A673 (cell line): ENCODE measurements at regions not wholly inside any gene's neighbourhood (a gene's known extent, or its start where the extent isn't known, plus 50 kb on each side); places are given as distances from the start of the nearest gene placed in this dataset.

Experiments used
- BruUV-seq: library from RNA; stranded (reverse); fragments of 400-500 nt; replicated peaks from 2 replicates; lab custom pipeline; 2021; lab: Mats Ljungman, UMichigan
- CTCF ChIA-PET: fragments of 300-600 bp; sonication (Branson Sonifier 250); formaldehyde crosslinking; loops from one replicate; lab custom pipeline; 2022; ENCODE audit warnings: antibody characterized with exemption; lab: Charles Lee
- POLR2A ChIA-PET: fragments of 300-600 bp; sonication (Branson Sonifier 250); formaldehyde crosslinking; loops from one replicate; lab custom pipeline; 2022; ENCODE audit warnings: antibody characterized with exemption; ENCODE audit not compliant: low non-redundant PET; lab: Charles Lee
- DNase-seq: peaks from one replicate; pipeline ENCODE4 v3.0.0-alpha.2; 2015; ENCODE audit warnings: low spot score
- H3K27ac ChIP-seq: fragments of 200-600 bp; sonication (generic); 2 replicates; pipeline ENCODE4 v1.5.1; 2016; ENCODE audit warnings: mixed run types, low read depth, mild to moderate bottlenecking, mixed read lengths, antibody characterized with exemption, low read length; ENCODE audit not compliant: poor library complexity, severe bottlenecking
- H3K27me3 ChIP-seq: fragments of 200-600 bp; sonication (generic); replicated peaks from 2 replicates; pipeline ENCODE4 v1.6.1; 2017; ENCODE audit warnings: mixed run types, low read depth, mild to moderate bottlenecking, mixed read lengths, antibody characterized with exemption, low read length; ENCODE audit not compliant: insufficient read depth, poor library complexity
- H3K36me3 ChIP-seq: fragments of 200-600 bp; sonication (generic); 2 replicates; pipeline ENCODE4 v1.6.1; 2016; ENCODE audit warnings: mixed run types, mild to moderate bottlenecking, mixed read lengths, antibody characterized with exemption, low read length; ENCODE audit not compliant: insufficient read depth, poor library complexity, severe bottlenecking
- H3K4me1 ChIP-seq: fragments of 200-600 bp; sonication (generic); 2 replicates; pipeline ENCODE4 v1.6.1; 2017; ENCODE audit warnings: mixed run types, mild to moderate bottlenecking, mixed read lengths, antibody characterized with exemption, low read length; ENCODE audit not compliant: insufficient read depth, poor library complexity, severe bottlenecking
- H3K4me3 ChIP-seq: fragments of 200-600 bp; sonication (generic); 2 replicates; pipeline ENCODE4 v1.5.1; 2016; ENCODE audit warnings: low read depth, mixed run types, mild to moderate bottlenecking, mixed read lengths, low read length; ENCODE audit not compliant: poor library complexity, severe bottlenecking
- H3K9me3 ChIP-seq: fragments of 200-600 bp; sonication (generic); 2 replicates; pipeline ENCODE4 v1.6.1; 2016; ENCODE audit warnings: mixed run types, low read depth, mild to moderate bottlenecking, mixed read lengths, antibody characterized with exemption, low read length; ENCODE audit not compliant: poor library complexity, severe bottlenecking
- CTCF ChIP-seq: fragments of 300-800, 200-600 bp; sonication (generic); conservative IDR thresholded peaks from 2 replicates; pipeline ENCODE4 v1.5.1; 2017; ENCODE audit warnings: low read depth, mild to moderate bottlenecking, antibody characterized with exemption, low read length, moderate library complexity, mixed read lengths
- EZH2 ChIP-seq: fragments of 200-600 bp; sonication (generic); IDR thresholded peaks from 2 replicates; pipeline ENCODE4 v1.6.1; 2017; ENCODE audit warnings: borderline replicate concordance, low read depth, mild to moderate bottlenecking, mixed read lengths, antibody characterized with exemption, low read length; ENCODE audit not compliant: poor library complexity, severe bottlenecking
- intact Hi-C: fragments of 100-400 bp; cut with micrococcal nuclease; formaldehyde crosslinking; loops from one replicate; pipeline ENCODE4 v1.10.0; 2022; ENCODE audit not compliant: unreplicated experiment

DNA sequence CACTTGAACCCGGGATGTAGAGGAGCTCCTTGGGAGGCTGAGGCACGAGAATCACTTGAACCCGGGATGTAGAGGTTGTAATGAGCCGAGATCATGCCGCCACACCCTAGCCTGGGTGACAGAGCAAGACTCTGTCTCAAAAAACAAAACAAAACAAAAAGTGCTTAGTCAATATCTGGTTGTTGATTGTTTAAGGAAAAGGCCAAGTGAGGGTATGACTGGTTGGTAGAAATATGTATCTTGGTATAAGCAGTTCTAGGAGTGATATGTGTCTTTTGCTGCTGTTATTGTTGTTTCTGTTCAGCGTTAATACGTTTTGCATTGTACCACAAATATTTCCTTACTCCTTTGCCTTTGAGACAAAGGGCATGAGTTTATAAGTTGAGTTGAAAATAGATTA, 210.7 kb upstream of the DMRT1 start:
- Histone ChIP-seq H3K36me3 (no peaks in the 10 kb centered on the region), H3K27me3 (no peaks in the 10 kb centered on the region), H3K9me3 (no peaks in the 10 kb centered on the region), H3K4me3 (no peak overlapping the region), H3K4me1 (no peaks in the 10 kb centered on the region), H3K27ac (no peak overlapping the region)
- intact Hi-C loops: no loop called here
- CTCF ChIA-PET: interaction anchor here (0.5 kb wide), 1 partner anchor 62 kb away, joined by 5 read pairs; no protein-coding TSS in a partner anchor
- POLR2A ChIA-PET: no interaction called here
- TF ChIP-seq CTCF: no peak
- no peak for TF ChIP-seq EZH2
- no peak for DNase-seq
- no TSS peak for BruUV-seq

GRCh38 chr9:631596-631995, 209.9 kb upstream of the DMRT1 start:
- Histone ChIP-seq H3K27ac (no peak overlapping the region), H3K4me1 (no peaks in the 10 kb centered on the region), H3K27me3 (no peaks in the 10 kb centered on the region), H3K36me3 (no peaks in the 10 kb centered on the region), H3K4me3 (no peak overlapping the region), H3K9me3 (no peaks in the 10 kb centered on the region)
- POLR2A ChIA-PET: no interaction called here
- TF ChIP-seq CTCF: no peak
- TF ChIP-seq EZH2: no peak
- intact Hi-C loops: no loop called here
- CTCF ChIA-PET: interaction anchor here (0.5 kb wide), 1 partner anchor 61 kb away, joined by 5 read pairs; no protein-coding TSS in a partner anchor
- BruUV-seq: no TSS peak
- no peak for DNase-seq

- intact Hi-C loops: no loop called here
- no TSS peak for BruUV-seq
- ChIA-PET POLR2A (no interaction called here), CTCF (no interaction called here)
- Histone ChIP-seq H3K27ac (no peak overlapping the region), H3K27me3 (no peaks in the 10 kb centered on the region), H3K9me3 (no peaks in the 10 kb centered on the region), H3K4me3 (no peak overlapping the region), H3K36me3 (no peaks in the 10 kb centered on the region), H3K4me1 (no peaks in the 10 kb centered on the region)
- DNase-seq: no peak
- no peak for TF ChIP-seq CTCF
- TF ChIP-seq EZH2: no peak
Observed at GRCh38 chr9:633461-633860, 208.0 kb upstream of the DMRT1 start.
